H9 (cell line): ENCODE measurements at regions not wholly inside any gene's neighbourhood (a gene's known extent, or its start where the extent isn't known, plus 50 kb on each side); places are given as distances from the start of the nearest gene placed in this dataset.

Experiments used
- DNase-seq: peaks from one replicate; pipeline ENCODE4 v3.0.0-alpha.2; 2017
- H2AFZ ChIP-seq: one replicate; pipeline ENCODE4 v1.6.1; 2013; ENCODE audit warnings: mild to moderate bottlenecking, low read length, control low read depth, moderate library complexity
- H2AK5ac ChIP-seq: 2 replicates; pipeline ENCODE4 v1.6.1; 2013; ENCODE audit warnings: low read length, control low read depth, mixed read lengths; ENCODE audit not compliant: insufficient read length
- H2BK120ac ChIP-seq: one replicate; pipeline ENCODE4 v1.6.1; 2013; ENCODE audit warnings: low read depth, mild to moderate bottlenecking, low read length, control low read depth, inconsistent platforms; ENCODE audit not compliant: poor library complexity, severe bottlenecking
- H2BK12ac ChIP-seq: 2 replicates; pipeline ENCODE4 v1.6.1; 2013; ENCODE audit warnings: low read length, control low read depth, mixed read lengths, low read depth; ENCODE audit not compliant: insufficient read length
- H2BK15ac ChIP-seq: 2 replicates; pipeline ENCODE4 v1.6.1; 2013; ENCODE audit warnings: low read depth, low read length, control low read depth
- H2BK20ac ChIP-seq: one replicate; pipeline ENCODE4 v1.6.1; 2013; ENCODE audit warnings: low read depth, mild to moderate bottlenecking, low read length, control low read depth, inconsistent platforms; ENCODE audit not compliant: poor library complexity, severe bottlenecking
- H2BK5ac ChIP-seq: 2 replicates; pipeline ENCODE4 v1.6.1; 2013; ENCODE audit warnings: low read length, control low read depth, mixed read lengths; ENCODE audit not compliant: insufficient read length
- H3K14ac ChIP-seq: 2 replicates; pipeline ENCODE4 v1.6.1; 2013; ENCODE audit warnings: low read length, control low read depth; ENCODE audit not compliant: insufficient read depth
- H3K18ac ChIP-seq: 2 replicates; pipeline ENCODE4 v1.6.1; 2013; ENCODE audit warnings: low read depth, mild to moderate bottlenecking, mixed read lengths, low read length, control low read depth; ENCODE audit not compliant: insufficient read length
- H3K23ac ChIP-seq: 2 replicates; pipeline ENCODE4 v1.6.1; 2013; ENCODE audit warnings: low read length, control low read depth, mixed read lengths, low read depth; ENCODE audit not compliant: insufficient read length
- H3K23me2 ChIP-seq: 2 replicates; pipeline ENCODE4 v1.6.1; 2013; ENCODE audit warnings: low read depth, mild to moderate bottlenecking, mixed read lengths, low read length, control low read depth; ENCODE audit not compliant: insufficient read length, poor library complexity, severe bottlenecking
- H3K27ac ChIP-seq: 2 replicates; pipeline ENCODE4 v1.5.1; 2013; ENCODE audit warnings: low read length, control low read depth, mixed read lengths, low read depth; ENCODE audit not compliant: insufficient read length
- H3K27me3 ChIP-seq: 2 replicates; pipeline ENCODE4 v1.6.1; 2013; ENCODE audit warnings: low read length, control low read depth, inconsistent platforms; ENCODE audit not compliant: insufficient read depth
- H3K4ac ChIP-seq: 2 replicates; pipeline ENCODE4 v1.6.1; 2013; ENCODE audit warnings: low read depth, mild to moderate bottlenecking, control low read depth, inconsistent platforms, low read length, moderate library complexity
- H3K4me1 ChIP-seq: 2 replicates; pipeline ENCODE4 v1.6.1; 2013; ENCODE audit warnings: low read length, control low read depth, inconsistent platforms; ENCODE audit not compliant: insufficient read depth
- H3K4me2 ChIP-seq: 2 replicates; pipeline ENCODE4 v1.6.1; 2013; ENCODE audit warnings: low read length, control low read depth, mixed read lengths; ENCODE audit not compliant: insufficient read length, insufficient read depth
- H3K56ac ChIP-seq: 2 replicates; pipeline ENCODE4 v1.6.1; 2013; ENCODE audit warnings: low read depth, mild to moderate bottlenecking, mixed read lengths, low read length, control low read depth; ENCODE audit not compliant: insufficient read length
- H3K79me1 ChIP-seq: 2 replicates; pipeline ENCODE4 v1.6.1; 2013; ENCODE audit warnings: low read depth, mild to moderate bottlenecking, moderate library complexity, low read length, control low read depth, inconsistent platforms; ENCODE audit not compliant: insufficient read depth, poor library complexity, severe bottlenecking
- H3K79me2 ChIP-seq: 2 replicates; pipeline ENCODE4 v1.6.1; 2013; ENCODE audit warnings: low read length, control low read depth, inconsistent platforms; ENCODE audit not compliant: insufficient read depth
- H3K9ac ChIP-seq: 2 replicates; pipeline ENCODE4 v1.6.1; 2013; ENCODE audit warnings: low read length, control low read depth, mixed read lengths; ENCODE audit not compliant: insufficient read length; ENCODE audit errors: extremely low read depth
- H3K9me3 ChIP-seq: one replicate; pipeline ENCODE4 v1.6.1; 2013; ENCODE audit warnings: low read depth, low read length, inconsistent platforms; ENCODE audit not compliant: control insufficient read depth
- H3T11ph ChIP-seq: one replicate; pipeline ENCODE4 v1.6.1; 2013; ENCODE audit warnings: mild to moderate bottlenecking, low read length, control low read depth, inconsistent platforms
- H4K20me1 ChIP-seq: one replicate; pipeline ENCODE4 v1.6.1; 2013; ENCODE audit not compliant: control insufficient read depth, insufficient read length, insufficient read depth
- H4K5ac ChIP-seq: 2 replicates; pipeline ENCODE4 v1.6.1; 2013; ENCODE audit warnings: low read depth, mild to moderate bottlenecking, mixed read lengths, low read length, control low read depth; ENCODE audit not compliant: insufficient read length
- H4K8ac ChIP-seq: replicated peaks from 2 replicates; pipeline ENCODE4 v1.6.1; 2013; ENCODE audit warnings: low read length, control low read depth, mixed read lengths, low read depth; ENCODE audit not compliant: insufficient read length
- H4K91ac ChIP-seq: 2 replicates; pipeline ENCODE4 v1.6.1; 2013; ENCODE audit warnings: low read depth, mild to moderate bottlenecking, moderate library complexity, mixed read lengths, low read length, control low read depth; ENCODE audit not compliant: insufficient read length
- H3K27ac Mint-ChIP-seq, 3 experiments: 2 replicates in 2 of 3; 3 replicates in 1 of 3; pipeline ENCODE4 v1.8.0; 2020 to 2021; ENCODE audit warnings: mixed read lengths in 3 of 3, mild to moderate bottlenecking in 1 of 3, moderate library complexity in 1 of 3
- H3K27me3 Mint-ChIP-seq: 2 replicates; pipeline ENCODE4 v1.8.0; 2021; ENCODE audit warnings: low read depth, mild to moderate bottlenecking, moderate library complexity, mixed read lengths
- H3K36me3 Mint-ChIP-seq, 3 experiments: 2 replicates in 2 of 3; 3 replicates in 1 of 3; pipeline ENCODE4 v1.8.0; 2020 to 2021; ENCODE audit warnings: low read depth in 3 of 3, mixed read lengths in 3 of 3; ENCODE audit not compliant: insufficient read depth in 1 of 3
- H3K4me1 Mint-ChIP-seq, 2 experiments: 2 replicates each; pipeline ENCODE4 v1.8.0; 2020; ENCODE audit warnings: mixed read lengths in 2 of 2
- H3K4me3 Mint-ChIP-seq, 2 experiments: 2 replicates in 1 of 2; 3 replicates in 1 of 2; pipeline ENCODE4 v1.8.0; 2020 to 2021; ENCODE audit warnings: mild to moderate bottlenecking in 2 of 2, mixed read lengths in 2 of 2, moderate library complexity in 1 of 2
- H3K9me3 Mint-ChIP-seq, 2 experiments: 2 replicates in 1 of 2; 3 replicates in 1 of 2; pipeline ENCODE4 v1.8.0; 2020; ENCODE audit warnings: mild to moderate bottlenecking in 2 of 2, mixed read lengths in 2 of 2, moderate library complexity in 1 of 2
- CTCF ChIP-seq: fragments of 200-600 bp; sonication (generic); conservative IDR thresholded peaks from 3 replicates; pipeline ENCODE4 v1.8.0; 2021; ENCODE audit warnings: antibody characterized with exemption, mild to moderate bottlenecking
- WGBS: extraction: QIAGEN DNeasy Blood & Tissue Kit; methylation state at CpG from one replicate; pipeline ENCODE4 v1.1.7; 2013; ENCODE audit warnings: missing lambda C conversion rate, low lambda C conversion rate, mixed read lengths; ENCODE audit not compliant: insufficient read length; ENCODE audit errors: extremely low coverage; 5-methylcytosine and 5-hydroxymethylcytosine counted together

GRCh38 chr7:33820206-33820605 lies 85.1 kb upstream of the BMPER start:
- Mint-ChIP-seq H3K4me1 (peaks cover 2 to 5% of the 10 kb centered on the region in 2 experiments; a peak in 2 of 4 replicates), H3K4me3 (no peak overlapping the region), H3K27me3 (no peaks in the 10 kb centered on the region), H3K36me3 (peaks cover 0 to 6% (median 0%) of the 10 kb centered on the region in 3 experiments; a peak in 2 of 7 replicates), H3K9me3 (peaks cover 4 to 7% of the 10 kb centered on the region in 2 experiments; a peak in 3 of 5 replicates), H3K27ac (no peak overlapping the region; a peak in 1 of 7 replicates)
- no peaks in the 10 kb centered on the region for H3K27me3 ChIP-seq
- H3K56ac ChIP-seq = no peak overlapping the region
- H4K91ac ChIP-seq = no peak overlapping the region
- no peaks in the 10 kb centered on the region for H4K20me1 ChIP-seq
- no peak overlapping the region for H4K5ac ChIP-seq
- H2AFZ ChIP-seq = no peak overlapping the region
- H2AK5ac ChIP-seq = no peak overlapping the region
- H3K18ac ChIP-seq = no peak overlapping the region
- no peak overlapping the region for H3K4me2 ChIP-seq
- H3K4me1 ChIP-seq = no peaks in the 10 kb centered on the region
- TF ChIP-seq CTCF = no peak
- H2BK12ac ChIP-seq = no peak overlapping the region
- no peak overlapping the region for H2BK120ac ChIP-seq
- H4K8ac ChIP-seq = no peak overlapping the region
- no peak overlapping the region for H3T11ph ChIP-seq
- no peak overlapping the region for H2BK20ac ChIP-seq
- no peak overlapping the region for H3K27ac ChIP-seq
- H3K23ac ChIP-seq = no peak overlapping the region
- H3K9ac ChIP-seq = no peak overlapping the region
- H3K4ac ChIP-seq = no peak overlapping the region
- H2BK15ac ChIP-seq = no peak overlapping the region
- no peaks in the 10 kb centered on the region for H3K23me2 ChIP-seq
- H3K79me1 ChIP-seq = no peaks in the 10 kb centered on the region
- no peaks in the 10 kb centered on the region for H3K9me3 ChIP-seq
- no peak for DNase-seq
- no peak overlapping the region for H3K14ac ChIP-seq
- no peaks in the 10 kb centered on the region for H3K79me2 ChIP-seq
- WGBS = no CpG with 5 or more reads among the region's 2 CpGs
- H2BK5ac ChIP-seq = no peak overlapping the region
